HCT116 (cell line): ENCODE measurements at regions not wholly inside any gene's neighbourhood (a gene's known extent, or its start where the extent isn't known, plus 50 kb on each side); places are given as distances from the start of the nearest gene placed in this dataset.
A peak's percentile ranks its signal among the peaks of the same experiment; 100 is the strongest.

Source experiments
- ATAC-seq: fragments of 200-7000 bp; cut with Tn5 transposase; 2 replicates; pipeline ENCODE4 v1.9.1; 2020; ENCODE audit warnings: mild to moderate bottlenecking, moderate library complexity
- BruUV-seq: library from RNA; stranded (reverse); fragments of 400-500 nt; replicated peaks from 2 replicates; lab custom pipeline; 2021; lab: Mats Ljungman, UMichigan
- CTCF ChIA-PET: fragments of 300-600 bp; sonication (Branson Sonifier 250); formaldehyde crosslinking; loops from one replicate; lab custom pipeline; 2021; ENCODE audit warnings: antibody characterized with exemption; lab: Charles Lee
- POLR2A ChIA-PET: fragments of 300-600, 350-600 bp; sonication (Branson Sonifier 250); formaldehyde crosslinking; loops from one replicate; lab custom pipeline; 2021; ENCODE audit warnings: antibody characterized with exemption; lab: Charles Lee
- RAD21 ChIA-PET, 2 experiments: fragments of 300-600 bp; sonication (Branson Sonifier 250); formaldehyde crosslinking; loops; one replicate each; lab custom pipeline; 2023; ENCODE audit warnings: low total read pairs in 2 of 2; ENCODE audit not compliant: uncharacterized antibody in 2 of 2, unreplicated experiment in 2 of 2, low non-redundant PET in 1 of 2; lab: Charles Lee
- DNase-seq: peaks from one replicate; pipeline ENCODE4 v3.0.0-alpha.2; 2010; ENCODE audit warnings: low read depth, low spot score
- H2AFZ ChIP-seq: fragments of 200-600 bp; shearing (Covaris generic), sonication (generic); 2 replicates; pipeline ENCODE4 v1.6.1; 2017; ENCODE audit warnings: low read depth, mixed run types, mixed read lengths, antibody characterized with exemption, low read length; ENCODE audit not compliant: poor library complexity, severe bottlenecking
- H3K27ac ChIP-seq: 2 replicates; pipeline ENCODE4 v1.5.1; 2012; ENCODE audit warnings: low read depth, low read length
- H3K27me3 ChIP-seq: fragments of 200-600 bp; sonication (generic); 2 replicates; pipeline ENCODE4 v1.6.1; 2016; ENCODE audit warnings: mixed run types, low read length, mixed read lengths; ENCODE audit not compliant: insufficient read depth
- H3K36me3 ChIP-seq, 2 experiments: fragments of 200-500 bp in 1 of 2; fragments of 200-600 bp in 1 of 2; sonication (Bioruptor generic) in 1 of 2; sonication (generic) in 1 of 2; 2 replicates each; pipeline versions ENCODE4 v1.5.1 to v1.6.1; 2014 to 2016; ENCODE audit warnings: low read length in 2 of 2, inconsistent platforms in 1 of 2, mixed read lengths in 1 of 2, mixed run types in 1 of 2; ENCODE audit not compliant: insufficient read depth in 2 of 2, control insufficient read depth in 1 of 2
- H3K4me1 ChIP-seq, 2 experiments: fragments of 200-600 bp in 1 of 2; sonication (generic) in 1 of 2; 2 replicates each; pipeline versions ENCODE4 v1.5.1 to v1.6.1; 2012 to 2017; ENCODE audit warnings: low read length in 2 of 2, inconsistent platforms in 1 of 2, mild to moderate bottlenecking in 1 of 2, mixed read lengths in 1 of 2, mixed run types in 1 of 2, moderate library complexity in 1 of 2; ENCODE audit not compliant: insufficient read depth in 2 of 2, control insufficient read depth in 1 of 2
- H3K4me2 ChIP-seq: fragments of 200-600 bp; sonication (generic); 2 replicates; pipeline ENCODE4 v1.6.1; 2017; ENCODE audit warnings: mixed run types, low read length, mixed read lengths
- H3K4me3 ChIP-seq, 2 experiments: fragments of 200-600 bp in 1 of 2; sonication (generic) in 1 of 2; replicated peaks in 1 of 2; 2 replicates each; pipeline ENCODE4 v1.5.1; 2011 to 2016; ENCODE audit warnings: low read length in 2 of 2, control low read depth in 1 of 2, low read depth in 1 of 2, mild to moderate bottlenecking in 1 of 2, mixed read lengths in 1 of 2, mixed run types in 1 of 2
- H3K79me2 ChIP-seq: fragments of 200-600 bp; sonication (generic); 2 replicates; pipeline ENCODE4 v1.6.1; 2017; ENCODE audit warnings: mild to moderate bottlenecking, mixed run types, low read length, moderate library complexity, mixed read lengths; ENCODE audit not compliant: insufficient read depth
- H3K9ac ChIP-seq: fragments of 200-600 bp; sonication (generic); 2 replicates; pipeline ENCODE4 v1.6.1; 2016; ENCODE audit warnings: low read length, mixed read lengths
- H3K9me2 ChIP-seq: fragments of 200-600 bp; sonication (generic), shearing (Covaris generic); 2 replicates; pipeline ENCODE4 v1.6.1; 2017; ENCODE audit warnings: mixed run types, mild to moderate bottlenecking, moderate library complexity; ENCODE audit not compliant: insufficient read depth
- H3K9me3 ChIP-seq, 2 experiments: fragments of 200-500 bp in 1 of 2; fragments of 200-600 bp in 1 of 2; sonication (Bioruptor generic) in 1 of 2; sonication (generic) in 1 of 2; 2 replicates each; pipeline ENCODE4 v1.6.1; 2014 to 2017; ENCODE audit warnings: low read length in 2 of 2, mixed read lengths in 2 of 2, inconsistent platforms in 1 of 2, low read depth in 1 of 2, mild to moderate bottlenecking in 1 of 2, mixed run types in 1 of 2, moderate library complexity in 1 of 2; ENCODE audit not compliant: control insufficient read depth in 1 of 2, insufficient read depth in 1 of 2
- H4K20me1 ChIP-seq: fragments of 200-600 bp; sonication (generic), shearing (Covaris generic); 2 replicates; pipeline ENCODE4 v1.6.1; 2017; ENCODE audit warnings: mixed run types, mild to moderate bottlenecking, moderate library complexity; ENCODE audit not compliant: insufficient read depth
- CBX3 ChIP-seq: IDR thresholded peaks from 2 replicates; pipeline ENCODE4 v1.6.1; 2012; ENCODE audit warnings: low read depth
- CEBPB ChIP-seq: IDR thresholded peaks from 2 replicates; pipeline ENCODE4 v1.6.1; 2012; ENCODE audit warnings: low read depth
- EGR1 ChIP-seq: IDR thresholded peaks from 2 replicates; pipeline ENCODE4 v1.6.1; 2012; ENCODE audit warnings: low read depth
- ELF1 ChIP-seq: IDR thresholded peaks from 2 replicates; pipeline ENCODE4 v1.6.1; 2012; ENCODE audit warnings: low read depth, borderline replicate concordance
- EZH2 ChIP-seq: fragments of 200-600 bp; sonication (generic); IDR thresholded peaks from 2 replicates; pipeline ENCODE4 v1.6.1; 2017; ENCODE audit warnings: antibody characterized with exemption, mixed run types
- FOSL1 ChIP-seq: IDR thresholded peaks from 2 replicates; pipeline ENCODE4 v1.6.1; 2012; ENCODE audit warnings: low read depth
- JUND ChIP-seq: IDR thresholded peaks from 2 replicates; pipeline ENCODE4 v1.6.1; 2012
- POLR2A ChIP-seq: IDR thresholded peaks from 2 replicates; pipeline ENCODE4 v1.7.0; 2011; ENCODE audit warnings: borderline replicate concordance; ENCODE audit not compliant: insufficient read depth, insufficient read length; ENCODE audit errors: extremely low read depth
- POLR2AphosphoS5 ChIP-seq: IDR thresholded peaks from 2 replicates; pipeline ENCODE4 v1.6.1; 2011; ENCODE audit warnings: mild to moderate bottlenecking, low read depth, low read length, moderate library complexity
- RAD21 ChIP-seq: IDR thresholded peaks from 2 replicates; pipeline ENCODE4 v1.6.1; 2012; ENCODE audit warnings: low read depth, mild to moderate bottlenecking
- SIN3A ChIP-seq: IDR thresholded peaks from 2 replicates; pipeline ENCODE4 v1.6.1; 2012; ENCODE audit warnings: low read depth
- SP1 ChIP-seq: IDR thresholded peaks from 2 replicates; pipeline ENCODE4 v1.6.1; 2012; ENCODE audit warnings: low read depth
- SRF ChIP-seq: IDR thresholded peaks from 2 replicates; pipeline ENCODE4 v1.6.1; 2012; ENCODE audit warnings: low read depth
- TCF7L2 ChIP-seq: IDR thresholded peaks from 2 replicates; pipeline ENCODE4 v1.7.0; 2011; ENCODE audit warnings: borderline replicate concordance, inconsistent platforms; ENCODE audit not compliant: insufficient read depth, insufficient read length; ENCODE audit errors: extremely low read depth
- YY1 ChIP-seq: IDR thresholded peaks from 2 replicates; pipeline ENCODE4 v1.6.1; 2011; ENCODE audit warnings: low read length, low read depth, moderate library complexity, mild to moderate bottlenecking; ENCODE audit not compliant: insufficient replicate concordance; ENCODE audit errors: extremely low read depth
- ZBTB33 ChIP-seq: IDR thresholded peaks from 2 replicates; pipeline ENCODE4 v1.6.1; 2011; ENCODE audit warnings: mild to moderate bottlenecking, low read length, moderate library complexity; ENCODE audit not compliant: insufficient replicate concordance; ENCODE audit errors: extremely low read depth
- ZFX ChIP-seq: fragments of 450-650 bp; IDR thresholded peaks from 2 replicates; pipeline ENCODE4 v1.6.1; 2017
- ZNF274 ChIP-seq: fragments of 200-500 bp; sonication (Bioruptor generic); IDR thresholded peaks from 2 replicates; pipeline ENCODE4 v1.6.1; 2014; ENCODE audit warnings: mild to moderate bottlenecking, low read depth, low read length, inconsistent platforms
- intact Hi-C: fragments of 100-400 bp; cut with micrococcal nuclease; formaldehyde crosslinking; loops from 2 replicates; pipeline ENCODE4 v1.10.0; 2022
- TF ChIP-seq, protein P1 (sequence below), 3 experiments: fragments of 200-600 bp in 1 of 3; sonication (generic) in 1 of 3; IDR thresholded peaks in 2 of 3; conservative IDR thresholded peaks in 1 of 3; 2 replicates each; pipeline ENCODE4 v1.5.1; 2012 to 2017; ENCODE audit warnings: low read depth in 2 of 3, low read length in 2 of 3, antibody characterized with exemption in 1 of 3, borderline replicate concordance in 1 of 3, control low read depth in 1 of 3, mild to moderate bottlenecking in 1 of 3, mixed read lengths in 1 of 3, mixed run types in 1 of 3, moderate library complexity in 1 of 3; ENCODE audit not compliant: insufficient read depth in 1 of 3
- TF ChIP-seq, protein P2 (sequence below): IDR thresholded peaks from 2 replicates; pipeline ENCODE4 v1.6.1; 2012

DNA sequence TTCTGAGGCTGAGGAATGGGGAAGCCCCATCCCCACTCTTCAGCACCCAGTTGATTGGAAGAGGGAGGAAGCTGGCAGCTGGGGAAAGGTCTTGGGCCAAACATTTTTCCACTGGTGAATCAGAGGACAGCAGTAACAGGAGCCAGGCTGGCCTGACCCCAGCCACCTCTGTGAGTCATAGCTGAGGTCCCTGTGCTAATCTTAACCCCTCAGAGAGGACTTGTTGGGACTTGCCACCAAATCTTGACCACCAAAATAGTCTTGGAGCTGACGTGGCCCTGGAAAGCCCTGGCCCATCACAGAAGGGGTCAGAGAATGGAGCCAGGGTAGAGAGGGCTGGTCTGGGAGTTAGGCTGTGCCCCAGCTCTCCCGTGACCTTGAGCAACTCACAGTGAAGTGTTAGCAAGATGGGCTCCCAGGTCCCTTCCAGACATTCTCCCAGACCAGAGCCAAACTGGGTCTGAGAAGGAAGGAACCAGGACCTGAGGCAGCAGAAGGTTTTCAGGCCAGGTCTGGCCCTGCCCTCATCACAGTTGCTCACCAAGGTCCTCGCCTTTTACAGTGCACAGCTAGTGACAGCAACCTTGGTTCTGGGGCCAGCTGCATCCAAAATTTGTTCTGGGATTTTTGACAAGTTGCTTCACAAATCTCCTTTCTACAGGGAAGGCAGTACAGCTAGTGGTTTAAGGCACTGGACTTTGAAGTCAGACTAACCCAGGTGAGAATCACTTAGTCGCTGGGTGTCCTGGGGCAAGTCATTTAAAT, 266.6 kb downstream of the CYP26B1 start:
- Histone ChIP-seq H2AFZ (no peak overlapping the region), H4K20me1 (no peaks in the 10 kb centered on the region), H3K36me3 (no peaks in the 10 kb centered on the region), H3K4me1 (peaks cover 39 to 58% of the 10 kb centered on the region in 2 experiments), H3K27me3 (no peaks in the 10 kb centered on the region), H3K27ac (peak overlapping the region; percentile 64), H3K9me2 (no peaks in the 10 kb centered on the region), H3K4me3 (peak overlapping the region in 1 of 2 experiments; percentile 25; a peak in 1 of 4 replicates), H3K9ac (no peak overlapping the region), H3K9me3 (no peaks in the 10 kb centered on the region), H3K4me2 (peak overlapping the region; percentile 70), H3K79me2 (no peaks in the 10 kb centered on the region)
- RAD21 ChIA-PET: no interaction called here
- intact Hi-C loops: no loop called here
- CTCF ChIA-PET: interaction anchor here (0.9 to 2.1 kb wide), 3 partner anchors 10 to 269 kb away, joined by 3 to 7 read pairs (median 7); no protein-coding TSS in a partner anchor
- DNase-seq: peak; percentile 53
- no TSS peak for BruUV-seq
- POLR2A ChIA-PET: no interaction called here
- ATAC-seq: peak; percentile 69
- no peak for TF ChIP-seq EGR1
- TF ChIP-seq CEBPB: no peak; the same call in 1 of the 2 replicates
- TF ChIP-seq EZH2: no peak
- TF ChIP-seq POLR2AphosphoS5: peak; percentile 52; the same call in 1 of the 2 replicates
- TF ChIP-seq CBX3: no peak
- TF ChIP-seq SRF: 0 out of 2 replicates have a peak, but pooled peaks have one; percentile 11
- peak; percentile 87 for TF ChIP-seq JUND
- peak; percentile 14 for TF ChIP-seq YY1
- TF ChIP-seq ELF1: no peak
- TF ChIP-seq FOSL1: peak; percentile 88
- TF ChIP-seq ZNF274: no peak
- TF ChIP-seq POLR2A: no peak
- TF ChIP-seq, protein P1, sequence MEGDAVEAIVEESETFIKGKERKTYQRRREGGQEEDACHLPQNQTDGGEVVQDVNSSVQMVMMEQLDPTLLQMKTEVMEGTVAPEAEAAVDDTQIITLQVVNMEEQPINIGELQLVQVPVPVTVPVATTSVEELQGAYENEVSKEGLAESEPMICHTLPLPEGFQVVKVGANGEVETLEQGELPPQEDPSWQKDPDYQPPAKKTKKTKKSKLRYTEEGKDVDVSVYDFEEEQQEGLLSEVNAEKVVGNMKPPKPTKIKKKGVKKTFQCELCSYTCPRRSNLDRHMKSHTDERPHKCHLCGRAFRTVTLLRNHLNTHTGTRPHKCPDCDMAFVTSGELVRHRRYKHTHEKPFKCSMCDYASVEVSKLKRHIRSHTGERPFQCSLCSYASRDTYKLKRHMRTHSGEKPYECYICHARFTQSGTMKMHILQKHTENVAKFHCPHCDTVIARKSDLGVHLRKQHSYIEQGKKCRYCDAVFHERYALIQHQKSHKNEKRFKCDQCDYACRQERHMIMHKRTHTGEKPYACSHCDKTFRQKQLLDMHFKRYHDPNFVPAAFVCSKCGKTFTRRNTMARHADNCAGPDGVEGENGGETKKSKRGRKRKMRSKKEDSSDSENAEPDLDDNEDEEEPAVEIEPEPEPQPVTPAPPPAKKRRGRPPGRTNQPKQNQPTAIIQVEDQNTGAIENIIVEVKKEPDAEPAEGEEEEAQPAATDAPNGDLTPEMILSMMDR (IDR thresholded peaks at IDR 0.05 in 2 of 3, conservative IDR thresholded peaks at IDR 0.05 in 1 of 3; ENCODE audit: borderline replicate concordance in 1 of 3, insufficient read depth in 1 of 3, low read depth in 2 of 3, low read length in 2 of 3): no peak
- TF ChIP-seq TCF7L2: no peak
- no peak for TF ChIP-seq SIN3A
- TF ChIP-seq ZBTB33: peak; percentile 28
- TF ChIP-seq, protein P2, sequence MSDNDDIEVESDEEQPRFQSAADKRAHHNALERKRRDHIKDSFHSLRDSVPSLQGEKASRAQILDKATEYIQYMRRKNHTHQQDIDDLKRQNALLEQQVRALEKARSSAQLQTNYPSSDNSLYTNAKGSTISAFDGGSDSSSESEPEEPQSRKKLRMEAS: no peak; the same call in 1 of the 2 replicates
- no peak for TF ChIP-seq RAD21
- no peak for TF ChIP-seq ZFX
- peak; percentile 79 for TF ChIP-seq SP1
